Cardiac fibroblast (primary cell): ENCODE measurements at regions not wholly inside any gene's neighbourhood (a gene's known extent, or its start where the extent isn't known, plus 50 kb on each side); places are given as distances from the start of the nearest gene placed in this dataset.
"Not testable (repeated sequence)": the region's sequence is repeated elsewhere in the genome, so short reads cannot be mapped to it uniquely, and the experiment has no call there.

Source experiments
- DNase-seq, 2 donors: peaks; one replicate each; pipeline versions ENCODE4 v3.0.0 to v3.0.0-alpha.2; 2010; ENCODE audit warnings: low read depth in 2 of 2
- H3K4me3 ChIP-seq, 2 donors: replicated peaks in 1 of 2; 1 replicate in 1 of 2; 2 replicates in 1 of 2; pipeline ENCODE4 v1.5.1; 2011; ENCODE audit warnings: low read depth in 2 of 2, low read length in 2 of 2, mild to moderate bottlenecking in 2 of 2, moderate library complexity in 1 of 2
- CTCF ChIP-seq: IDR thresholded peaks from one replicate; pipeline ENCODE4 v1.5.1; 2011; ENCODE audit warnings: low read depth, mild to moderate bottlenecking, low read length, inconsistent platforms

GRCh38 chr2:188023035-188023434 lies 268.6 kb upstream of the GULP1 start:
- TF ChIP-seq CTCF, result no peak
- no peak for DNase-seq
- H3K4me3 ChIP-seq, result no peak overlapping the region

GRCh38 chr2:188024811-188025210 lies 266.9 kb upstream of the GULP1 start:
- H3K4me3 ChIP-seq, result no peak overlapping the region
- DNase-seq, result peak; percentile 7 to 16
- no peak for TF ChIP-seq CTCF

GRCh38 chr2:188028739-188029138 lies 262.9 kb upstream of the GULP1 start:
- DNase-seq, result no peak
- H3K4me3 ChIP-seq, result no peak overlapping the region
- TF ChIP-seq CTCF, result no peak

GRCh38 chr2:188032306-188032705 lies 259.4 kb upstream of the GULP1 start:
- no peak for DNase-seq
- no peak for TF ChIP-seq CTCF
- H3K4me3 ChIP-seq, result no peak overlapping the region

GRCh38 chr2:188032786-188033185 lies 258.9 kb upstream of the GULP1 start:
- no peak for TF ChIP-seq CTCF
- no peak overlapping the region for H3K4me3 ChIP-seq
- no peak for DNase-seq

- DNase-seq, H3K4me3 ChIP-seq: not testable (repeated sequence)
Observed at GRCh38 chr2:188033240-188033639, 258.4 kb upstream of the GULP1 start.

- DNase-seq, H3K4me3 ChIP-seq: not testable (repeated sequence)
Observed at GRCh38 chr2:188034102-188034501, 257.6 kb upstream of the GULP1 start.

- H3K4me3 ChIP-seq, DNase-seq: not testable (repeated sequence)
Observed at GRCh38 chr2:188035377-188035776, 256.3 kb upstream of the GULP1 start.

- not testable (repeated sequence) for H3K4me3 ChIP-seq
- DNase-seq, result peak in 1 of 2 donors; percentile 38
Observed at GRCh38 chr2:188036786-188037185, 254.9 kb upstream of the GULP1 start.
